Nephron progenitor cell (in vitro differentiated cells): ENCODE measurements at regions not wholly inside any gene's neighbourhood (a gene's known extent, or its start where the extent isn't known, plus 50 kb on each side); places are given as distances from the start of the nearest gene placed in this dataset.

Source experiments
- DNase-seq: peaks from one replicate; pipeline ENCODE4 v3.0.0; 2021
- H3K27ac Mint-ChIP-seq: 2 replicates; pipeline ENCODE4 v1.8.0; 2021; ENCODE audit warnings: mild to moderate bottlenecking, moderate library complexity, mixed read lengths
- H3K27me3 Mint-ChIP-seq: 2 replicates; pipeline ENCODE4 v1.8.0; 2021; ENCODE audit warnings: mild to moderate bottlenecking, low read depth, mixed read lengths; ENCODE audit not compliant: poor library complexity
- H3K36me3 Mint-ChIP-seq: 2 replicates; pipeline ENCODE4 v1.8.0; 2021; ENCODE audit warnings: low read depth, mixed read lengths
- H3K4me1 Mint-ChIP-seq: 2 replicates; pipeline ENCODE4 v1.8.0; 2021; ENCODE audit warnings: mixed read lengths
- H3K4me3 Mint-ChIP-seq: 2 replicates; pipeline ENCODE4 v1.8.0; 2021; ENCODE audit warnings: mild to moderate bottlenecking, moderate library complexity, mixed read lengths
- H3K9me3 Mint-ChIP-seq: 2 replicates; pipeline ENCODE4 v1.8.0; 2021; ENCODE audit warnings: mild to moderate bottlenecking, moderate library complexity, mixed read lengths
- CTCF ChIP-seq: fragments of 200-600 bp; sonication (generic); IDR thresholded peaks from 2 replicates; pipeline ENCODE4 v1.5.0; 2021; ENCODE audit warnings: antibody characterized with exemption

GRCh38 chr15:81819924-81820635 lies 225.7 kb downstream of the MEX3B start:
- TF ChIP-seq CTCF: no peak
- H3K27ac Mint-ChIP-seq: no peak overlapping the region

DNA sequence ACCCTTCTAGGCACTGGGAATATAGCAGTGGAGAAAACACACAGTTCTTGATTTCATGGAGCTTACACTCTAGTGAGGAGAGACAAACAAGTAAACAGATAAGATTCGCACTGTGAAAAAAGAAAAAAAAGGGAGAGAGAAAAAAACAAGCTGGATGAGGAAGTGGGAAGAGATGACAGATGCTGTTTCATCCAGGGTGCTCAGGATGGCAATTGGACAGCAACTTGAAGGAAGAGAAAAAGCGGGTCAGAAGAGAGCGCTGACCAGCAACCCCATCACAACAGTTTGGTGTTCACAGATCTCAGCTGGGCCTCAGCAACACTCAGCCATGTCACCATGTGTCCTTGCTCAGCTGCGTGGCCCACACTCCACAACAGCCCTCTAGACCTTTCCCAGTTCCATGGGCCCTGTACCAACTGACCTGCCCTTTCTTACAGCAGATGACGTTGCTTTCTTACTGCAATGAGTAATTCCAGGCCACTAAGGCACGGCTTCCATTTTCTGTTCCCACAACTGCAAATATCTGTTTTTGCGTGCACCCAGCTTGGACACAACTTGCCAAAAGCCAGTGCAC lies 230.8 kb downstream of the MEX3B start:
- peaks cover 8% of the 10 kb centered on the region for H3K36me3 Mint-ChIP-seq
- no peaks in the 10 kb centered on the region for H3K9me3 Mint-ChIP-seq
- H3K4me1 Mint-ChIP-seq: no peaks in the 10 kb centered on the region
- peaks cover 5% of the 10 kb centered on the region for H3K27me3 Mint-ChIP-seq
- H3K4me3 Mint-ChIP-seq: no peak overlapping the region
- no peak for TF ChIP-seq CTCF
- no peak overlapping the region for H3K27ac Mint-ChIP-seq
- DNase-seq: no peak

More at GRCh38 chr15:81819924-81820635, 225.7 kb downstream of the MEX3B start:
- Mint-ChIP-seq H3K4me1 (no peaks in the 10 kb centered on the region), H3K4me3 (no peak overlapping the region), H3K9me3 (peaks cover 19% of the 10 kb centered on the region), H3K36me3 (peaks cover 22% of the 10 kb centered on the region), H3K27me3 (no peaks in the 10 kb centered on the region)
- DNase-seq: no peak

- TF ChIP-seq CTCF: peak; percentile 32
- DNase-seq: no peak
- Mint-ChIP-seq H3K9me3 (no peaks in the 10 kb centered on the region), H3K27me3 (peaks cover 5% of the 10 kb centered on the region), H3K27ac (no peak overlapping the region), H3K4me3 (no peak overlapping the region), H3K36me3 (no peaks in the 10 kb centered on the region), H3K4me1 (no peaks in the 10 kb centered on the region)
Observed at GRCh38 chr15:81813215-81813614, 232.6 kb downstream of the MEX3B start.

- peaks cover 5% of the 10 kb centered on the region for H3K27me3 Mint-ChIP-seq
- TF ChIP-seq CTCF: no peak
- DNase-seq: no peak
- no peak overlapping the region for H3K27ac Mint-ChIP-seq
- no peak overlapping the region for H3K4me3 Mint-ChIP-seq
- no peaks in the 10 kb centered on the region for H3K9me3 Mint-ChIP-seq
- no peaks in the 10 kb centered on the region for H3K4me1 Mint-ChIP-seq
- H3K36me3 Mint-ChIP-seq: no peaks in the 10 kb centered on the region
Observed at GRCh38 chr15:81812456-81812855, 233.4 kb downstream of the MEX3B start.

GRCh38 chr15:81811736-81812135 lies 234.1 kb downstream of the MEX3B start:
- TF ChIP-seq CTCF: no peak
- Mint-ChIP-seq H3K4me1 (no peaks in the 10 kb centered on the region), H3K9me3 (no peaks in the 10 kb centered on the region), H3K36me3 (no peaks in the 10 kb centered on the region), H3K27ac (no peak overlapping the region), H3K27me3 (peaks cover 5% of the 10 kb centered on the region), H3K4me3 (no peak overlapping the region)
- no peak for DNase-seq

- no peak for DNase-seq
- no peak overlapping the region for H3K4me3 Mint-ChIP-seq
- no peak overlapping the region for H3K27ac Mint-ChIP-seq
- H3K4me1 Mint-ChIP-seq: no peaks in the 10 kb centered on the region
- peak; percentile 21 for TF ChIP-seq CTCF
- H3K27me3 Mint-ChIP-seq: peaks cover 5% of the 10 kb centered on the region
- peaks cover 8% of the 10 kb centered on the region for H3K36me3 Mint-ChIP-seq
- no peaks in the 10 kb centered on the region for H3K9me3 Mint-ChIP-seq
Observed at GRCh38 chr15:81809543-81809942, 236.3 kb downstream of the MEX3B start.
